OCI-LY1 (cell line): ENCODE measurements at regions not wholly inside any gene's neighbourhood (a gene's known extent, or its start where the extent isn't known, plus 50 kb on each side); places are given as distances from the start of the nearest gene placed in this dataset.

Source experiments
- H2AFZ ChIP-seq: fragments of 200-600 bp; sonication (generic), shearing (Covaris generic); 2 replicates; pipeline ENCODE4 v1.6.0; 2014; ENCODE audit warnings: antibody characterized with exemption, mild to moderate bottlenecking, low read length
- H3F3A ChIP-seq: fragments of 200-600 bp; sonication (generic), shearing (Covaris generic); 2 replicates; pipeline ENCODE4 v1.6.0; 2014; ENCODE audit warnings: mild to moderate bottlenecking, antibody characterized with exemption, low read length, moderate library complexity; ENCODE audit not compliant: insufficient read depth
- H3K27ac ChIP-seq: fragments of 200-600 bp; sonication (generic); 2 replicates; pipeline ENCODE4 v1.5.1; 2014; ENCODE audit warnings: low read length, mixed run types, mild to moderate bottlenecking, low read depth; ENCODE audit not compliant: poor library complexity, severe bottlenecking
- H3K27me3 ChIP-seq: fragments of 200-600 bp; sonication (generic); 2 replicates; pipeline ENCODE4 v1.6.0; 2014; ENCODE audit warnings: antibody characterized with exemption, mild to moderate bottlenecking, low read length, moderate library complexity; ENCODE audit not compliant: insufficient read depth
- H3K36me3 ChIP-seq: fragments of 200-600 bp; sonication (generic); 2 replicates; pipeline ENCODE4 v1.6.1; 2014; ENCODE audit warnings: mild to moderate bottlenecking, antibody characterized with exemption, low read length, moderate library complexity, mixed read lengths; ENCODE audit not compliant: insufficient read depth
- H3K4me1 ChIP-seq: fragments of 200-600 bp; sonication (generic); 2 replicates; pipeline ENCODE4 v1.5.1; 2014; ENCODE audit warnings: mild to moderate bottlenecking, low read length, moderate library complexity; ENCODE audit not compliant: insufficient read depth, severe bottlenecking
- H3K4me2 ChIP-seq: fragments of 200-600 bp; sonication (generic), shearing (Covaris generic); 2 replicates; pipeline ENCODE4 v1.6.1; 2014; ENCODE audit warnings: low read length
- H3K4me3 ChIP-seq: fragments of 200-600 bp; sonication (generic); 2 replicates; pipeline ENCODE4 v1.5.1; 2014; ENCODE audit warnings: low read length, low read depth, mild to moderate bottlenecking, mixed read lengths; ENCODE audit not compliant: poor library complexity, severe bottlenecking
- H3K79me2 ChIP-seq: fragments of 200-600 bp; shearing (Covaris generic); 2 replicates; pipeline ENCODE4 v1.6.1; 2016; ENCODE audit warnings: mixed run types, low read length, mixed read lengths; ENCODE audit not compliant: insufficient read depth
- H3K9ac ChIP-seq: fragments of 200-600 bp; sonication (generic), shearing (Covaris generic); 2 replicates; pipeline ENCODE4 v1.6.1; 2014; ENCODE audit warnings: mild to moderate bottlenecking, low read length, mixed read lengths
- H3K9me2 ChIP-seq: fragments of 200-600 bp; sonication (generic), shearing (Covaris generic); 2 replicates; pipeline ENCODE4 v1.6.1; 2014; ENCODE audit warnings: low read depth, mild to moderate bottlenecking, low read length, mixed read lengths
- H3K9me3 ChIP-seq: fragments of 200-600 bp; shearing (Covaris generic); 2 replicates; pipeline ENCODE4 v1.6.1; 2014; ENCODE audit warnings: low read length, mixed read lengths
- H4K20me1 ChIP-seq: fragments of 200-600 bp; sonication (generic), shearing (Covaris generic); 2 replicates; pipeline ENCODE4 v1.6.0; 2016; ENCODE audit warnings: mild to moderate bottlenecking, low read length; ENCODE audit not compliant: insufficient read depth
- EZH2 ChIP-seq: fragments of 200-600 bp; sonication (generic), shearing (Covaris generic); IDR thresholded peaks from 2 replicates; pipeline ENCODE4 v1.8.0; 2017; ENCODE audit warnings: borderline replicate concordance, mixed run types, mild to moderate bottlenecking, antibody characterized with exemption, low read length, moderate library complexity, mixed read lengths
- TF ChIP-seq, protein P1 (sequence below): fragments of 200-600 bp; sonication (generic), shearing (Covaris generic); IDR thresholded peaks from 2 replicates; pipeline ENCODE4 v1.5.1; 2017; ENCODE audit warnings: mild to moderate bottlenecking, antibody characterized with exemption, low read length, moderate library complexity, mixed read lengths

DNA sequence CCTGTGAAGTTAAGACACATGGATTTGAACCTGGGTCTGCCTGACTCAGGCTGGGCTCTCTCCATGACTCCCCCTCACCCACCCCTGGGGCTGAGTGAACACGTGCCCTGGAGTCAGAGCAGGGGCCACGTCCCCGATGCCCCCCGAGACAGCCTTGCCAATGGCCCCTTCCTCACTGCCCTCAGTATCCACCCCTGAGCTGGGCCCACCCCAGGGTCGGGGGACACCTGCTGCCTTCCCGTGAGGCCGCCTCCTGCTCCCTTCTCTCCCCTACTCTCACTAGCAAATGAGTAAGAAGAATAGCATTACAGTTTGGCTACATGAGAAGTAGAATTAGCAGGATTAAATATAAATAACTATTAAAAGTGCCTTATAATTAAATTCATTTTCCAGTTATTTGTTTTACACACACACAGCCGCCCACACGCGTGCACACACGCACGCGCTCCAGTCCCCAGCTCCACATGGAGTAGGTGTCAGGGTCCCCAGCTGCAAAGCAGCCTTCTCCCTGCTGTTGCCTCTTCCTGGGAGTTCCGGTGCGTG lies 117.4 kb upstream of the LINGO1 start:
- H3K79me2 ChIP-seq: no peaks in the 10 kb centered on the region
- H2AFZ ChIP-seq: no peak overlapping the region
- H3K9ac ChIP-seq: no peak overlapping the region
- no peak overlapping the region for H3K27ac ChIP-seq
- no peak overlapping the region for H3K4me3 ChIP-seq
- H4K20me1 ChIP-seq: no peaks in the 10 kb centered on the region
- TF ChIP-seq, protein P1, sequence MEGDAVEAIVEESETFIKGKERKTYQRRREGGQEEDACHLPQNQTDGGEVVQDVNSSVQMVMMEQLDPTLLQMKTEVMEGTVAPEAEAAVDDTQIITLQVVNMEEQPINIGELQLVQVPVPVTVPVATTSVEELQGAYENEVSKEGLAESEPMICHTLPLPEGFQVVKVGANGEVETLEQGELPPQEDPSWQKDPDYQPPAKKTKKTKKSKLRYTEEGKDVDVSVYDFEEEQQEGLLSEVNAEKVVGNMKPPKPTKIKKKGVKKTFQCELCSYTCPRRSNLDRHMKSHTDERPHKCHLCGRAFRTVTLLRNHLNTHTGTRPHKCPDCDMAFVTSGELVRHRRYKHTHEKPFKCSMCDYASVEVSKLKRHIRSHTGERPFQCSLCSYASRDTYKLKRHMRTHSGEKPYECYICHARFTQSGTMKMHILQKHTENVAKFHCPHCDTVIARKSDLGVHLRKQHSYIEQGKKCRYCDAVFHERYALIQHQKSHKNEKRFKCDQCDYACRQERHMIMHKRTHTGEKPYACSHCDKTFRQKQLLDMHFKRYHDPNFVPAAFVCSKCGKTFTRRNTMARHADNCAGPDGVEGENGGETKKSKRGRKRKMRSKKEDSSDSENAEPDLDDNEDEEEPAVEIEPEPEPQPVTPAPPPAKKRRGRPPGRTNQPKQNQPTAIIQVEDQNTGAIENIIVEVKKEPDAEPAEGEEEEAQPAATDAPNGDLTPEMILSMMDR: no peak
- TF ChIP-seq EZH2: no peak
- no peaks in the 10 kb centered on the region for H3K27me3 ChIP-seq
- no peaks in the 10 kb centered on the region for H3K9me3 ChIP-seq
- H3K9me2 ChIP-seq: no peaks in the 10 kb centered on the region
- H3K4me1 ChIP-seq: no peaks in the 10 kb centered on the region
- H3K36me3 ChIP-seq: no peaks in the 10 kb centered on the region
- H3K4me2 ChIP-seq: no peak overlapping the region
- no peaks in the 10 kb centered on the region for H3F3A ChIP-seq

DNA sequence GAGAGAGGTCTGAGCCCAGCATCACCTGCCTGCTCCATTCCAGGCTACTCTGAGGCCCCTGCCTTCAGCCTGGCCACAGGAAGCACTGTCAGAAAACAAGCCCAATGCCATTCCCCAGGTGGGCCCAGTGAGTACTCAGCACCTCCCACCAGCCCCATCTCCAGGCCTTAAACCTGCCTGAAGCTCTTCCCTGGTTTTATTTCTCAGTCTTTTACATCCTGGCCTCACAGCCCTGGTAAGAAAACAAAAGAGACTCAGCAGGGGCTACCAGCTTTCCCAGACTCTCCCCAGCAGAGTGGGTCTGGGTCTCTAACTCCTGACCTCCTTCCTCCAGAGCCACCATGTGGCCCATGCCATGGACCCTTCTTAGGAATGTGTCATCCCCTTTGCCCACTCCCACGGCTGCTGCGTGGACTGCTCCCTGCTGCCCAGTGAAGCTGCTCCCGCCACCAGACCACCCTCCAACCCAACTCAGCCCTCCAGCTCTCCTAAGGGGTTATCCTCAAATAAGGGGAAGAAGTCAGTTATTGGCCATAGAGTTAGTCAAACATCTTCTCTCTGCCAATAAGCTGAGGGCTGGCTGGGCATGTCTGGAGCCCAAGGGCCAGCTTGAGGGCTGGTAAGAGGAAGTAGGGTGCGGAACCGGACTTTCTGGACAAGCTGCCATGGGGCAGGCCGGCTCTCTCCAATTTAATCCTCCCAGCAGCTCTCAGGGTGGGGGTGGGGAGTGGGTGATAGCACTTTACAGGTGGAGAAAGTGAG lies 116.7 kb upstream of the LINGO1 start:
- Histone ChIP-seq H3K79me2 (no peaks in the 10 kb centered on the region), H3F3A (no peaks in the 10 kb centered on the region), H3K4me3 (no peak overlapping the region), H3K9me3 (no peaks in the 10 kb centered on the region), H3K9me2 (no peaks in the 10 kb centered on the region), H3K27me3 (no peaks in the 10 kb centered on the region), H3K4me1 (no peaks in the 10 kb centered on the region), H3K36me3 (no peaks in the 10 kb centered on the region), H3K27ac (no peak overlapping the region), H3K4me2 (no peak overlapping the region), H2AFZ (no peak overlapping the region), H4K20me1 (no peaks in the 10 kb centered on the region), H3K9ac (no peak overlapping the region)
- TF ChIP-seq, protein P1: no peak
- TF ChIP-seq EZH2: no peak

DNA sequence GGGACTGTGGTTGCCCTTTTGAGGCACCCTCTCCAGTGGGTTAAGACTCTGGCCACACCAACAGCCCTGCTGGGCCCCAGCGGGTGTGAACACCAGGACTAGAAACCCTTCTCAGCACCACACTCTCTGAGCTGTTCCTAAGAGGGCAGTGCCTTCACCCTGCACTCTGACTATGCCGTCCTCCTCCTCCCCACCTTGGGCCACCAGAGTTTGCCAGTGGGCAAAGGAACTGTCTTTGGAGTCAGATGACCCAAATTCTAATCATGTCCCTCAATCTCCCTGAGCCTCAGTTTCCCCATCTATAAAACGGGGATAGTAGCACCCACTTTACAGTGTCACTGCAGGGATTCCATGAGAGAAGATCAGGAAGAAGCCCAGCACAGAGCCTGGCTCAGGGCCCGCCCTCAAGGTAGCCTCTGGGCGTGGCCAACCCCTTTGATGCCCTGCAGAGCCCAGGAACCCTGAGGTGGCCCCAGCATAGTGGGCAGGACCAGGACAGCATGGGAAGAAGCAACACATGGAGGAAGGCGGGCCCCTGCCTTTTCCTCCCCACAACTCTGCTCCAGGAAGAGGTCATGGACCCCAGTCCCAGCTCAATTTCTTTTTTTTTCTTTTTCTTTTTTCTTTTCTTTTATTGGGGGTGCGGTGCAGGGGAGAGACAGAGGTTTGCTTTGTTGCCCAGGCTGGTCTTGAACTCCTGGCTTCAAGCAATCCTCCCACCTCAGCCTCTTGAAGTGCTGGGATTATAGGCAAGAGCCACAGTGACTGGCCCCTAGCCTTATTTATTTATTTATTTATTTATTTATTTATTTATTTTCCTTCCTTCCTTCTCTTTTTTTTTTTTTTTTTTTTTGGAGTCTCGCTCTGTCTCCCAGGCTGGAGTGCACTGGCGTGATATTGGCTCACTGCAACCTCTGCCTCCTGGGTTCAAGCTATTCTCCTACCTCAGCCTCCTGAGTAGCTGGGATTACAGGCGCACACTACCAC lies 115.7 kb upstream of the LINGO1 start:
- no peaks in the 10 kb centered on the region for H3K79me2 ChIP-seq
- H3K4me2 ChIP-seq: no peak overlapping the region
- H3K4me3 ChIP-seq: no peak overlapping the region
- H2AFZ ChIP-seq: no peak overlapping the region
- H3K9ac ChIP-seq: no peak overlapping the region
- no peaks in the 10 kb centered on the region for H4K20me1 ChIP-seq
- H3K27me3 ChIP-seq: no peaks in the 10 kb centered on the region
- H3K27ac ChIP-seq: no peak overlapping the region
- TF ChIP-seq EZH2: no peak
- TF ChIP-seq, protein P1: no peak
- no peaks in the 10 kb centered on the region for H3K4me1 ChIP-seq
- H3K36me3 ChIP-seq: no peaks in the 10 kb centered on the region
- no peaks in the 10 kb centered on the region for H3K9me3 ChIP-seq
- H3F3A ChIP-seq: no peaks in the 10 kb centered on the region
- no peaks in the 10 kb centered on the region for H3K9me2 ChIP-seq
